ENCODE measurements at regions not wholly inside any gene's neighbourhood (a gene's known extent, or its start where the extent isn't known, plus 50 kb on each side); places are given as distances from the start of the nearest gene placed in this dataset.

DNA sequence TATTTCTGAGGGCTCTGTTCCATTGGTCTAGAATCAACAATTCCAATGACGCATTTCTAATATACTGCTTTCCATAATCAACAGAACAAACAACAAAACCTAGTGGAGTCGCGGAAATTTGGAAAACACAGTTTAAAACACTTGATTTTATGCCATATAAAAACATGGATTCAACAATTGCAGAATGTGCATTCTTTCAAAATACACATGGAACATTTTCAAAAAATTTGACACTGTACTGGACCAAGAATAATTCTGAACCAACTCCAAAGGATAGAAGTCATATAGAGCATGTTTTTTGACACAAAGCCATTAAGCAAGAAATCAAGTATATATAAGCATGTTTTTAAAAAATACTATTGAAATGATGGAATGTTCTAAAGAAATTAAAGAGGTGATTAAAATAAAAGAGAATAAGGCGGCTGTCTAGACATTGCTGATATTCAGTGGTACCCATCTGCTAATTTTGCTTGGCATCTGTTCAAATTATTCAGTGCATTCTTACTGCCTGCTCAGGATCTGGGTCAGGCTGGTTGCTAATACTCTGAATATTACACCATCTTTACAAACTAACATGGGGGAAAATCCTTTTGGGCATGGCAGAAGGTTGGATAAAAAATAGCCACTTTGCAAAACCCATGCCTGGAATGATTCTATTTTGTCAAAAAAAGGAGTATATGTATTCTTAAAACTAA lies 221.3 kb downstream of the NPR3 start:
- TF ChIP-seq TEAD4 (IDR thresholded peaks at IDR 0.05): no peak
- no peak for TF ChIP-seq EGR1 (IDR thresholded peaks at IDR 0.05)

DNA sequence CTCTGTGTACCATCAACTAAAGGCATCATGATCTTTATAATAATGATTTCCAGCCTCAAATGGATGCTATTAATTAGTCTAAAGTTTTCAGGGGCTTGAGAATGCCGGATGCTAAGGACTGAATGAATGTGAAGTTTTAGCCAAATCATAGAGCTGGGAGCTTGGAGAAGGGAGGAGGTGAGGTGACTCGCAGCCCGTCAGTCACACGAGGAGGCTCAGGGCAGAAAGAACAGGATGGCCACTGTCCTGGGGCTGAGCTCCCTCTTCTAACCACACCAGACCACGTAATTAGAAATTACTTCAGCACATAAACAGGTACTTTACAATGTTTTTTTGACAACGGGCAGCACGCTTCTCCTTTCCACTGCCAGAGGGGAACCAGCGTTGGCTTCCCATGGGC lies 222.6 kb downstream of the NPR3 start:
- TF ChIP-seq ZBTB7A (IDR thresholded peaks at IDR 0.05; ENCODE audit: low read depth) (no peak), CEBPB (IDR thresholded peaks at IDR 0.05) (no peak)

DNA sequence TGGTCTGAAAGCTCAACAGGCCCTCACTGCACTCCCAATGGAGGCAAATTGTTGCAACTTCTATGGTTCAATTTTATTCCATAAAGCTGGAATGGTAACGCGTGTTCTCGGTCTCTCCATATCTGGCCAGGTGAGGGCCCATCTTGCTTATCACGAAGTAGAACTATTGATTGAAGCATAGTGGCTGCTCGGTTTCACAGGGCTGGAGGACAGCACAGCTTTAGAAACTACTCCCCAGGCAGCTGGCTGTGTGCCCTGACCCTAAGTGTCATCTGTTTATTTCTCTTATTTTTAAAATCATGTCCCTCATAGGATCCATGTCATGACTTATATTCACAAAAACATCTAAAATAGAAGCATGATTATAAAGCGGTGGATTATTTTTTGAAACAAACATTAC lies 223.4 kb downstream of the NPR3 start:
- TF ChIP-seq TEAD4 (IDR thresholded peaks at IDR 0.05): no peak
- no peak for TF ChIP-seq NFIC (IDR thresholded peaks at IDR 0.05)
- TF ChIP-seq CEBPB (IDR thresholded peaks at IDR 0.05): no peak
- no peak for TF ChIP-seq EP300 (IDR thresholded peaks at IDR 0.05; ENCODE audit: borderline replicate concordance)
- no peak for TF ChIP-seq FOXM1 (IDR thresholded peaks at IDR 0.05; ENCODE audit: borderline replicate concordance, low read depth)
- TF ChIP-seq CREB1 (IDR thresholded peaks at IDR 0.05; ENCODE audit: low read depth): no peak
- no peak for TF ChIP-seq TCF12 (IDR thresholded peaks at IDR 0.05; ENCODE audit: low read depth)
- TF ChIP-seq, protein P1, sequence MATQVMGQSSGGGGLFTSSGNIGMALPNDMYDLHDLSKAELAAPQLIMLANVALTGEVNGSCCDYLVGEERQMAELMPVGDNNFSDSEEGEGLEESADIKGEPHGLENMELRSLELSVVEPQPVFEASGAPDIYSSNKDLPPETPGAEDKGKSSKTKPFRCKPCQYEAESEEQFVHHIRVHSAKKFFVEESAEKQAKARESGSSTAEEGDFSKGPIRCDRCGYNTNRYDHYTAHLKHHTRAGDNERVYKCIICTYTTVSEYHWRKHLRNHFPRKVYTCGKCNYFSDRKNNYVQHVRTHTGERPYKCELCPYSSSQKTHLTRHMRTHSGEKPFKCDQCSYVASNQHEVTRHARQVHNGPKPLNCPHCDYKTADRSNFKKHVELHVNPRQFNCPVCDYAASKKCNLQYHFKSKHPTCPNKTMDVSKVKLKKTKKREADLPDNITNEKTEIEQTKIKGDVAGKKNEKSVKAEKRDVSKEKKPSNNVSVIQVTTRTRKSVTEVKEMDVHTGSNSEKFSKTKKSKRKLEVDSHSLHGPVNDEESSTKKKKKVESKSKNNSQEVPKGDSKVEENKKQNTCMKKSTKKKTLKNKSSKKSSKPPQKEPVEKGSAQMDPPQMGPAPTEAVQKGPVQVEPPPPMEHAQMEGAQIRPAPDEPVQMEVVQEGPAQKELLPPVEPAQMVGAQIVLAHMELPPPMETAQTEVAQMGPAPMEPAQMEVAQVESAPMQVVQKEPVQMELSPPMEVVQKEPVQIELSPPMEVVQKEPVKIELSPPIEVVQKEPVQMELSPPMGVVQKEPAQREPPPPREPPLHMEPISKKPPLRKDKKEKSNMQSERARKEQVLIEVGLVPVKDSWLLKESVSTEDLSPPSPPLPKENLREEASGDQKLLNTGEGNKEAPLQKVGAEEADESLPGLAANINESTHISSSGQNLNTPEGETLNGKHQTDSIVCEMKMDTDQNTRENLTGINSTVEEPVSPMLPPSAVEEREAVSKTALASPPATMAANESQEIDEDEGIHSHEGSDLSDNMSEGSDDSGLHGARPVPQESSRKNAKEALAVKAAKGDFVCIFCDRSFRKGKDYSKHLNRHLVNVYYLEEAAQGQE (IDR thresholded peaks at IDR 0.05; ENCODE audit: low read depth): no peak
- TF ChIP-seq ZBTB7A (IDR thresholded peaks at IDR 0.05; ENCODE audit: low read depth): no peak
- no peak for TF ChIP-seq EGR1 (IDR thresholded peaks at IDR 0.05)
- TF ChIP-seq, protein P2, sequence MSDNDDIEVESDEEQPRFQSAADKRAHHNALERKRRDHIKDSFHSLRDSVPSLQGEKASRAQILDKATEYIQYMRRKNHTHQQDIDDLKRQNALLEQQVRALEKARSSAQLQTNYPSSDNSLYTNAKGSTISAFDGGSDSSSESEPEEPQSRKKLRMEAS (IDR thresholded peaks at IDR 0.05): no peak
- TF ChIP-seq TAF1 (IDR thresholded peaks at IDR 0.05; ENCODE audit: low read depth): no peak
- TF ChIP-seq YY1 (IDR thresholded peaks at IDR 0.05; ENCODE audit: low read depth): no peak
- TF ChIP-seq, protein P3, sequence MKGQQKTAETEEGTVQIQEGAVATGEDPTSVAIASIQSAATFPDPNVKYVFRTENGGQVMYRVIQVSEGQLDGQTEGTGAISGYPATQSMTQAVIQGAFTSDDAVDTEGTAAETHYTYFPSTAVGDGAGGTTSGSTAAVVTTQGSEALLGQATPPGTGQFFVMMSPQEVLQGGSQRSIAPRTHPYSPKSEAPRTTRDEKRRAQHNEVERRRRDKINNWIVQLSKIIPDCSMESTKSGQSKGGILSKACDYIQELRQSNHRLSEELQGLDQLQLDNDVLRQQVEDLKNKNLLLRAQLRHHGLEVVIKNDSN (IDR thresholded peaks at IDR 0.05): no peak
- TF ChIP-seq RAD21 (IDR thresholded peaks at IDR 0.05; ENCODE audit: low read depth): no peak

DNA sequence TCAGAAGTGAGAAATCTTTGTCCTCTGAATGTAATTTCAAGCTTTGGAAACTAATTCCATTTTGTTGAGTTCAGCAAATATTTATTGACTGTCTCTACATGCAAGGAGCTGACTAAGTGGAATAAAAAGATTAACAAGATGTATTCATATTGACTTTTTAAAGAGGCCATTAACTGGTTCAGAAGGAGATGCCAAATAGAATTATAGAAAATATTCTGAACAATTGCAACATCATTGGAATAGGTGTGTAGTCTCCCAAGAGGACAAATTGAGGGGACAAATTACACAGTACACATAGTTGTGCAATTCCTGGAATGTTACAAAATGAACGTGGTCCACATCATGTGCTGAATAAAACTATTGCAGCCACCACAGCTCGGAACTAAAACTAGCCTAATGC lies 224.2 kb downstream of the NPR3 start:
- TF ChIP-seq RAD21 (IDR thresholded peaks at IDR 0.05; ENCODE audit: low read depth) (no peak), FOXM1 (IDR thresholded peaks at IDR 0.05; ENCODE audit: borderline replicate concordance, low read depth) (no peak), TEAD4 (IDR thresholded peaks at IDR 0.05) (no peak)
- TF ChIP-seq, protein P2 (IDR thresholded peaks at IDR 0.05): no peak

DNA sequence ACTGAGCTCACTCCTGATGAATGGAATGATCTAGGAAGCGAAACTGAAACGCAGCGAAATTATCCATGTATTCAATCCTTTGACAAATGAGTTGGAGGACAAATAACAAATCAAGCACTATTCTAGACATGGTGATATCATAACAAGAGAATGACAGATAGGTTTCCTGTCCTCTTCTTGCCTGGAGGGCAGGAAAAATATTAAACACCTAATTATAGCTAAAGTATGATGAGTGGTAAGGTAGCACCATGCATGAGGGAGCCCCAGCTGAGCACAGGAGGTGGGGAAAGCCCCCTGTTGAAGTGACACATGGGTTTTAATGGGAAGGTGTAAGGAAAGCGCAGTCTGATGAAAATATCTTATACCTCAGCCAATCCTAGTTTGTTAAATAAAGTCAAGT lies 225.2 kb downstream of the NPR3 start:
- TF ChIP-seq ZBTB7A (IDR thresholded peaks at IDR 0.05; ENCODE audit: low read depth): no peak
- TF ChIP-seq, protein P2 (IDR thresholded peaks at IDR 0.05): no peak
- TF ChIP-seq, protein P3 (IDR thresholded peaks at IDR 0.05): no peak
- no peak for TF ChIP-seq NFIC (IDR thresholded peaks at IDR 0.05)
- no peak for TF ChIP-seq CEBPB (IDR thresholded peaks at IDR 0.05)

DNA sequence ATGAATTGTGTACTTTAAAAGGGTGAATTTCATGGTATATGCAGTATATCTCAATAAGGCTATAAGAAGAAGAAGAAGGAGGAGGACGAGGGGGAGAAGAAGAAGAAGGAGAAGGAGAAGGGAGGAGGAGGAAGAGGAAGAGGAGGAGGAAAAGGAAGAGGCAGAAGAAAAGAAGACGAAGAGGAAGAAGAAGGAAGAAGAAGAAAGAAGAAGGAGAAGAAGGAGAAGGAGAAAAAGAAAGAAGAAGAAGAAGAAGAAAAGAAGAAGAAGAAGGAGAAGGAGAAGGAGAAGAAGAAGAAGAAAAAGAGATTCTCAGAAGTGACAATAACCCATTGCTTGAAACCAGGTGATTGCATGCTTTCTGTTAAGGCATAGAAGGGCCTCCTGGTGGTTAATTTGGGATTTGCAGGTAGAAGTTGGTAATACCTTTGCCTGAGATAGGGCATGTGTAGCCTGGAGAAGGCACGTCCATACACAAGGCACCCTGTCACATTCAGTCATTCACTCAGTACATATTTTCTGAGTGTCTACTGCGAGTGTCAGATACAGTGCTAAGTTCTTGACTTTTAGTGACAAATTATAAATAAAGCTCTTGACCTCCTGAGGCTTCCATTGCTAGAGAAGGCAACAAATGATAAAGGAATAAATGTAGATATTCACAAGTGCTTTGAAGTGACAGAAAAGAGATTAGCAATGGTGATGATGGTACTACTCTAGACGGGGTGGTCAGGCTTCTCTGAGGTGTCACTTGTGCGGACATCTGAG lies 231.3 kb downstream of the NPR3 start:
- peak; percentile 54 for TF ChIP-seq RAD21 (IDR thresholded peaks at IDR 0.05; ENCODE audit: low read depth)
- no peak for TF ChIP-seq CREB1 (IDR thresholded peaks at IDR 0.05; ENCODE audit: low read depth)
- TF ChIP-seq YY1 (IDR thresholded peaks at IDR 0.05; ENCODE audit: low read depth): no peak
- TF ChIP-seq EP300 (IDR thresholded peaks at IDR 0.05; ENCODE audit: borderline replicate concordance): no peak
- TF ChIP-seq FOXM1 (IDR thresholded peaks at IDR 0.05; ENCODE audit: borderline replicate concordance, low read depth): no peak

DNA sequence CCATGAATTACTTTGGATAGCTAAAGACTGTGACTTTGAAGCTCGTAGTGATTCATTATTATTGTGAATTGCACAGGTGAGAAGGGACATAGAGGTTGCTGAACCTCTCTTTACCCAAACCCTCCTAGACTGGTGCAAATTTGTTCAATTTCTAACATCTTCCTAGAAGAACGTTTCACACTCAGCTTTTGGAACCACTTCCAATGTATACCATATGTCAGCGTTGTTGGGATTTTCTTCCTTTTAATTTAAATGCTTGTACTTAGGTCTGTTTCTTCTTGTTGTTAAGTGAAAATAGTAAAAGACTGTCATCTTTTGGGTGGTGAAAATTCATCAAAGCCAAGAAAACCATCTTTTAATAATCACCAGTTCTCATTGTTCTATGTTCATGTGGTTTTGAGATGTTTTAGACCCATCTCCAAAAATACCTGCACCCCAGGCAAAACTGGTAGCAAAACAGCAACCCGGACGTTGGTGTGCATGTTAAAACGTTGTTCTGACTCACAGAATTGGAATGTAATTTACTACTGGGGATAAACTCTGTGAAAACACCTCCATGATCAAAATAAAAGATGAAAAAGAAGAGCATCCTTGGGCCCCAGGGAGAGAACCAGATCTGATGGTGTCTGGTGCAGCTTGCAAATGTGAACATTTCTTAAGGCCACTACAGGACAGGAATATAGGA lies 238.3 kb downstream of the NPR3 start:
- TF ChIP-seq EGR1 (IDR thresholded peaks at IDR 0.05) (no peak), RAD21 (IDR thresholded peaks at IDR 0.05; ENCODE audit: low read depth) (no peak), EP300 (IDR thresholded peaks at IDR 0.05; ENCODE audit: borderline replicate concordance) (no peak), CEBPB (IDR thresholded peaks at IDR 0.05) (no peak), YY1 (IDR thresholded peaks at IDR 0.05; ENCODE audit: low read depth) (no peak), TAF1 (IDR thresholded peaks at IDR 0.05; ENCODE audit: low read depth) (no peak), TCF12 (IDR thresholded peaks at IDR 0.05; ENCODE audit: low read depth) (no peak)
- TF ChIP-seq, protein P3 (IDR thresholded peaks at IDR 0.05): no peak
- TF ChIP-seq, protein P2 (IDR thresholded peaks at IDR 0.05): no peak
- TF ChIP-seq, protein P1 (IDR thresholded peaks at IDR 0.05; ENCODE audit: low read depth): no peak
